Muscle layer of duodenum (tissue), 2 donors: ENCODE measurements at regions not wholly inside any gene's neighbourhood (a gene's known extent, or its start where the extent isn't known, plus 50 kb on each side); places are given as distances from the start of the nearest gene placed in this dataset.
"Not testable (repeated sequence)": the region's sequence is repeated elsewhere in the genome, so short reads cannot be mapped to it uniquely, and the experiment has no call there.

Experiments used
- H3K27ac ChIP-seq: one replicate; pipeline ENCODE4 v1.7.0; 2013; ENCODE audit warnings: mild to moderate bottlenecking, low read length
- H3K27me3 ChIP-seq: one replicate; pipeline ENCODE4 v1.7.0; 2013; ENCODE audit warnings: low read depth, mild to moderate bottlenecking, control low read depth, low read length
- H3K36me3 ChIP-seq, 2 donors: one replicate each; pipeline ENCODE4 v1.7.0; 2013; ENCODE audit warnings: low read length in 2 of 2, control low read depth in 1 of 2, mild to moderate bottlenecking in 1 of 2; ENCODE audit not compliant: insufficient read depth in 2 of 2, control insufficient read depth in 1 of 2
- H3K4me1 ChIP-seq, 2 donors: one replicate each; pipeline ENCODE4 v1.7.0; 2013; ENCODE audit warnings: low read length in 2 of 2, mild to moderate bottlenecking in 2 of 2, control low read depth in 1 of 2, moderate library complexity in 1 of 2; ENCODE audit not compliant: insufficient read depth in 2 of 2, control insufficient read depth in 1 of 2
- H3K4me3 ChIP-seq, 2 donors: one replicate each; pipeline ENCODE4 v1.7.0; 2013; ENCODE audit warnings: low read length in 2 of 2, low read depth in 1 of 2, mild to moderate bottlenecking in 1 of 2
- H3K9me3 ChIP-seq, 2 donors: one replicate each; pipeline ENCODE4 v1.7.0; 2013; ENCODE audit warnings: low read length in 2 of 2, control low read depth in 1 of 2, mild to moderate bottlenecking in 1 of 2; ENCODE audit not compliant: control insufficient read depth in 1 of 2
- donor health status: healthy.

DNA sequence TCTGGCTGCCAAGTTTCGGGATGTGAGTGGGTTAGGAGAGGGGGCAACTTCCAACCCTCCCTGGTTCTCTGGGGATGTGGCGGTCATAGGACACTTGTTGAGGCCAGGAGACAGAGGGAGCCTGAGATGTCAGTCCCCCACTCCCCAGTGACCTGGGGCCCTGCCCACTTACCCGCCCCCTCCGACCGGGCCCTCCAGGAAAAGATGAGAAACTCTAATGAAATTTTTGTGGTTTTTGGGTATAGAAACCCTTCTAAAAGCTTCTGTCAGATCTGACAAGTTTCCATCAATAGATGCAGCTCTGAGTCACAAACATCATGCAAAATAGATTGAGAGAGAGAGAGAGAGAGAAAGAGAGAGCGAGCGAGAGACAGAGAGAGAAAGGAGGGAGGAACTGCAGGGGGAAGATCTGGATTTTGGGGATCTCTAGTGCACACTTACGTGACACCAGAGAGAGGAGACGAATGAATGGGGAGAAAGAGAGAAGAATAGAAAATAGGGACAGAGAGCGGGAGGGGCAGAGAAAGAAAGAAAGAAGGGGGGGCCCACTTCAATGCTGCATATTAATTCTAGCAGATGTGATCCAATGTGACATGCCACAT lies 94.0 kb downstream of the PTPRS start:
- Histone ChIP-seq H3K27me3 (no peaks in the 10 kb centered on the region), H3K4me3 (no peak overlapping the region), H3K36me3 (peaks cover 4 to 32% of the 10 kb centered on the region in 2 donors), H3K9me3 (no peaks in the 10 kb centered on the region), H3K4me1 (no peaks in the 10 kb centered on the region), H3K27ac (no peak overlapping the region)

DNA sequence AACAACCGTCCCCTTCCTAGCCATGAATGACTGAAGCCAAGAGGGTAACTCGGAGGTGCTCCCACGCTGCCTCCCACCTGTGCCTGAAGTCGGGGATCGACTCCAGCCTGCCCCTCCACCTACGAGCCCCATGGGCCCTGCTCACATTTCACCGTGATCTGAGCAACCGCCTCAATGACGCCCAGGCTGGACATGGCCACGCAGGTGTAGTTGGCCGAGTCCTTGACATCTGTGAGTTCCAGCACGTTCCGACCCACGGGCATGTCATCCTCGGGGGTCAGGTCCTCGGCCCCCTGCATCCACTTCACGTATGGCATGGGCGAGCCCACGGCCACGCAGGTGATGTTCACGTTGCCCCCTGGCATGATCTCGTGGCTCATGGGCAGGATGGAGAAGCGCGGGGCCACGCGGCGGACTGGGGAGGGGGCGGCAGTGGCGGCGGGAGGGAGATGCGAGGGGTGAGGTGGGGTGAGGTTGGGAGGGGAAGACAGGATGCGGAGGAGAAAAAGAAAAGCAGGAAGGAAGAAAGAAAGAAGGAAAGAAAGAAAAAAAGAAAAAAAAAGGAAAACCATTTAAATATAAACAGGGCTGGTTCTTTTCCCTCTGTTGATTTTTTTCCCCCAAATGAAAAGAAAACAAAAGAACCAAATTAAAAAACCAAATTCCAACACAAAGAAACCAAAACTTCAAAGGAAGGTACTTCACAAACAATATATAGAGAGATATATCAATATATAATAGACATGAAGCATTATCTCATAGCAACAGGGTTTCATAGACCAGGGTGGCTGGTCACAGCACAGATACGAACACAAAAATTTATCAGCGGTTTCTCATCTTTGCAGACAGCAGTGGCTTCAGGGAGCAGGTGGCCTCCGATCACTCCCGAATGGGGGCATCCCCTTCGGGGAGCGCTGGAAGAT lies 94.7 kb downstream of the PTPRS start:
- H3K4me1 ChIP-seq = no peaks in the 10 kb centered on the region
- no peak overlapping the region for H3K27ac ChIP-seq
- no peaks in the 10 kb centered on the region for H3K27me3 ChIP-seq
- no peaks in the 10 kb centered on the region for H3K9me3 ChIP-seq
- peaks cover 4 to 32% of the 10 kb centered on the region in 2 donors for H3K36me3 ChIP-seq
- H3K4me3 ChIP-seq = no peak overlapping the region

GRCh38 chr19:5244351-5244750 lies 96.3 kb downstream of the PTPRS start:
- peaks cover 1 to 23% of the 10 kb centered on the region in 2 donors for H3K36me3 ChIP-seq
- no peak overlapping the region for H3K27ac ChIP-seq
- H3K4me1 ChIP-seq = no peaks in the 10 kb centered on the region
- no peak overlapping the region for H3K4me3 ChIP-seq
- H3K27me3 ChIP-seq = no peaks in the 10 kb centered on the region
- H3K9me3 ChIP-seq = no peaks in the 10 kb centered on the region

DNA sequence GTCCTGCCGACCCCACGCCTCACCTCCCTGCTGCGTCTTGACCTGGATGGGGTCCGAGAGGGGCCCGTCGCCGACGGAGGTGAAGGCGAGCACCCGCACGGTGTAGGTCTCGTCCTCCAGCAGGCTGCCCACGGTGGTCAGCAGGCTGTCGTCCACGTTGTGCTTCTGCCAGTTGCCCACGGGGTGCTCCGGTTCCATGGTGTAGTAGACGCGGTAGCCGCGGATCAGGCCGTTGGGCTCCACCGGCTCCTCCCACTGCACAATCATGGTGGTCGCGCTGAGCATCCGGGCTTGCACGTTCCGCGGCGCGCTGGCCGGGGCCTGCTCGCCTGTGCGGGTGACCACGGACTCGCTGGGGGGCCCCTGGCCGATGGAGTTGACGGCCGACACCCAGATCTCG lies 96.7 kb downstream of the PTPRS start:
- Histone ChIP-seq H3K9me3 (no peaks in the 10 kb centered on the region), H3K27me3 (no peaks in the 10 kb centered on the region), H3K27ac (no peak overlapping the region), H3K36me3 (peaks cover 0 to 22% of the 10 kb centered on the region in 2 donors), H3K4me3 (no peak overlapping the region), H3K4me1 (no peaks in the 10 kb centered on the region)

- H3K9me3 ChIP-seq, H3K27me3 ChIP-seq, H3K4me3 ChIP-seq, H3K4me1 ChIP-seq, H3K27ac ChIP-seq: not testable (repeated sequence)
- H3K36me3 ChIP-seq = peaks cover 0 to 35% of the 10 kb centered on the region in 2 donors
Measured at GRCh38 chr19:5241896-5242295, 98.7 kb downstream of the PTPRS start.

- H3K4me1 ChIP-seq = no peaks in the 10 kb centered on the region
- no peaks in the 10 kb centered on the region for H3K27me3 ChIP-seq
- peaks cover 0 to 30% of the 10 kb centered on the region in 2 donors for H3K36me3 ChIP-seq
- no peaks in the 10 kb centered on the region for H3K9me3 ChIP-seq
- H3K4me3 ChIP-seq = no peak overlapping the region
- no peak overlapping the region for H3K27ac ChIP-seq
Measured at GRCh38 chr19:5240011-5240410, 100.6 kb downstream of the PTPRS start.

GRCh38 chr19:5238700-5239099 lies 101.9 kb downstream of the PTPRS start:
- Histone ChIP-seq H3K36me3 (peaks cover 0 to 23% of the 10 kb centered on the region in 2 donors), H3K27me3 (no peaks in the 10 kb centered on the region), H3K4me3 (no peak overlapping the region), H3K9me3 (no peaks in the 10 kb centered on the region), H3K4me1 (no peaks in the 10 kb centered on the region), H3K27ac (no peak overlapping the region)

GRCh38 chr19:5237939-5238480 lies 102.6 kb downstream of the PTPRS start:
- H3K27ac ChIP-seq = no peak overlapping the region
- peaks cover 0 to 20% of the 10 kb centered on the region in 2 donors for H3K36me3 ChIP-seq
- no peaks in the 10 kb centered on the region for H3K4me1 ChIP-seq

DNA sequence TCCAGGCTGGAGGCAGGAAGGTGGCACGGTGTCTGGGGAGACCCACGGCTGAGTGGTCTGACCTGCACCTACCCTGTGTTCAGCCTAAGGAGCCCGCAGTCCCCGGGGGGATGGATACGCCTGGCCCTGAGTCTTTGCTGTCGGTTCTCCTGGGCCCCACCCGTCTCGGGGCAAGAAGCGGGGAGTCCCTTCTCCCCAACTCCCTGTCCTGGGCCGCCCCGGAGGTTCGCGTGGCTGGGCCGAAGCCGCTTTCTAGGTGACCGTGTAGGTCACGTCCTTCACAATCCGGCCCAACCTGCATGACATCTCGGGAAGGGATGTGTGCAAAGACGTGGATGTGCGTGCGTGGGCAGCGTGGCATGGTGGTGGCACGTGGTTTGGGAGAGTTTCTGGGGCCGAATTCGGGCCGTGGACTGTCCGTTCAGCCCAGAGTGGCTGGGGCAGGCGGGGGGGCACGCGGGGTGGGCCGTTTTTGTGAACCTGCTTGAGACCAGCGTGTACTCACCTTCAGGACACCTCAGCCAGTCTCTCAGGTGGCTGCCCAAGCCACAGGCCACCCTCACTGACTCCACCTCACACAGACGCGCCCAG lies 103.3 kb downstream of the PTPRS start:
- Histone ChIP-seq H3K4me3 (no peak overlapping the region), H3K9me3 (no peaks in the 10 kb centered on the region), H3K27me3 (no peaks in the 10 kb centered on the region), H3K36me3 (peaks cover 0 to 20% of the 10 kb centered on the region in 2 donors), H3K27ac (no peak overlapping the region), H3K4me1 (no peaks in the 10 kb centered on the region)

More at GRCh38 chr19:5237939-5238480, 102.6 kb downstream of the PTPRS start:
- no peaks in the 10 kb centered on the region for H3K27me3 ChIP-seq
- no peaks in the 10 kb centered on the region for H3K9me3 ChIP-seq
- H3K4me3 ChIP-seq = no peak overlapping the region

DNA sequence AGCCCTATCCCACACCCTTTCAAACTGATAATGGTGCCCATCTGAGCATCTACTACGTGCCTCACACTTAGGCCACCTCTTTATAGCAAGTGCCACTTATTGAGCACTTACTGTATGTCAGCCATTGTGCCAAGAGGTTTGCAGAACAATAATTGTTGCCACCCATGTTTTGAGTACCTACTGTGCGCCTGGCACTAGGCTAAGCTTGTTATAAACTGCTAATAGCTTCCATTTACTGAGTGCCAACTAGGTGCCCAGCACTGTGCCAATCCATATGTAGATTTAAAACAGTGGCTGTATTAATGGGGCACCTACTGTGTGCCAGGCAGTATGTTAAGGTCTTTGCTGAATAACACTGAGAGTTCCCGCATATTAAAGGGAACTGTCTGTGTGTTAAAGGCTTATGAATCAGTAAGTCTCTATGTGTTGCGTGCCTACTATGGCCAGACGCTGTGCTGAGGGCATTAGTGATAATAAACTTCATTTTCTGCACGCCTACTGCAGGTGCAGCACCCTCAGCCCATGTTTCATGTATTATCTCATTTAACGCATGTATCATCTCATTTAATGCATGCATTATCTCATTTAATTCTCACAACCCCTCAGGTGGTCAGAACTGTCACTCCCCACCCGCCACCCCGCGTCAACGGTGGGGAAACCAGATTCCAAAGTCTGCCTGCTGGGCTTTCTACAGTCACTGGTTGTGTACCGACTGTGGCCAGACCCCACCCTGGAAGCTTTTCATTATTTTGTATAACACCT lies 105.0 kb downstream of the PTPRS start:
- Histone ChIP-seq H3K36me3 (peaks cover 0 to 29% of the 10 kb centered on the region in 2 donors), H3K4me3 (no peak overlapping the region)

More for the DNA sequence above, 105.0 kb downstream of the PTPRS start:
- no peak overlapping the region for H3K27ac ChIP-seq
- no peaks in the 10 kb centered on the region for H3K27me3 ChIP-seq
- peaks cover 0 to 2% of the 10 kb centered on the region in 2 donors for H3K9me3 ChIP-seq
- no peaks in the 10 kb centered on the region for H3K4me1 ChIP-seq
